22Rv1 (cell line): ENCODE measurements at regions not wholly inside any gene's neighbourhood (a gene's known extent, or its start where the extent isn't known, plus 50 kb on each side); places are given as distances from the start of the nearest gene placed in this dataset.

ENCODE experiments used
- H3K27ac ChIP-seq: fragments of 450-650 bp; 2 replicates; pipeline ENCODE4 v1.5.1; 2017
- ZFX ChIP-seq: fragments of 450-650 bp; IDR thresholded peaks from 2 replicates; pipeline ENCODE4 v1.6.1; 2017; ENCODE audit warnings: antibody characterized with exemption, borderline replicate concordance
- TF ChIP-seq, protein P1 (sequence below): fragments of 450-650 bp; IDR thresholded peaks from 2 replicates; pipeline ENCODE4 v1.5.1; 2017; ENCODE audit warnings: mild to moderate bottlenecking

DNA sequence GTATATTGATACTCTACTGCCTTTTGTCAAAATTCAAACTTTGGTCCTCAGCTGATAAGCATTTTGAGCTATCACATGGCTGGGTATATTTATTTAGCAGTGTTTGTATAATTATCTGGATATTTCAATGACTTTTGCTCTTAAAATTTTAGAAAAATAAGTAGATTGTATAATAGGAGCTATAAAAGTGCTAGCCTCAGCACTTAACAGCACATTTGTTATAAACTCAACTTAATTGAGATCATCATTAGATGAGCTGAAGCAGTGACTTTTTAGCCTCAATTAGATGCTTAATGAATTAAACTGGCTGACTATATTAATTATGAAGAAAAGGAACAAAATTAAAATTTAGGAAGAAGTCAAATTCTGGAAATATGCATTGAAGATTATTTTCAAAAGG is 429.9 kb downstream of the DYNC2H1 start:
- no peak overlapping the region for H3K27ac ChIP-seq
- TF ChIP-seq ZFX, result no peak
- TF ChIP-seq, protein P1, sequence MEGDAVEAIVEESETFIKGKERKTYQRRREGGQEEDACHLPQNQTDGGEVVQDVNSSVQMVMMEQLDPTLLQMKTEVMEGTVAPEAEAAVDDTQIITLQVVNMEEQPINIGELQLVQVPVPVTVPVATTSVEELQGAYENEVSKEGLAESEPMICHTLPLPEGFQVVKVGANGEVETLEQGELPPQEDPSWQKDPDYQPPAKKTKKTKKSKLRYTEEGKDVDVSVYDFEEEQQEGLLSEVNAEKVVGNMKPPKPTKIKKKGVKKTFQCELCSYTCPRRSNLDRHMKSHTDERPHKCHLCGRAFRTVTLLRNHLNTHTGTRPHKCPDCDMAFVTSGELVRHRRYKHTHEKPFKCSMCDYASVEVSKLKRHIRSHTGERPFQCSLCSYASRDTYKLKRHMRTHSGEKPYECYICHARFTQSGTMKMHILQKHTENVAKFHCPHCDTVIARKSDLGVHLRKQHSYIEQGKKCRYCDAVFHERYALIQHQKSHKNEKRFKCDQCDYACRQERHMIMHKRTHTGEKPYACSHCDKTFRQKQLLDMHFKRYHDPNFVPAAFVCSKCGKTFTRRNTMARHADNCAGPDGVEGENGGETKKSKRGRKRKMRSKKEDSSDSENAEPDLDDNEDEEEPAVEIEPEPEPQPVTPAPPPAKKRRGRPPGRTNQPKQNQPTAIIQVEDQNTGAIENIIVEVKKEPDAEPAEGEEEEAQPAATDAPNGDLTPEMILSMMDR, result no peak

DNA sequence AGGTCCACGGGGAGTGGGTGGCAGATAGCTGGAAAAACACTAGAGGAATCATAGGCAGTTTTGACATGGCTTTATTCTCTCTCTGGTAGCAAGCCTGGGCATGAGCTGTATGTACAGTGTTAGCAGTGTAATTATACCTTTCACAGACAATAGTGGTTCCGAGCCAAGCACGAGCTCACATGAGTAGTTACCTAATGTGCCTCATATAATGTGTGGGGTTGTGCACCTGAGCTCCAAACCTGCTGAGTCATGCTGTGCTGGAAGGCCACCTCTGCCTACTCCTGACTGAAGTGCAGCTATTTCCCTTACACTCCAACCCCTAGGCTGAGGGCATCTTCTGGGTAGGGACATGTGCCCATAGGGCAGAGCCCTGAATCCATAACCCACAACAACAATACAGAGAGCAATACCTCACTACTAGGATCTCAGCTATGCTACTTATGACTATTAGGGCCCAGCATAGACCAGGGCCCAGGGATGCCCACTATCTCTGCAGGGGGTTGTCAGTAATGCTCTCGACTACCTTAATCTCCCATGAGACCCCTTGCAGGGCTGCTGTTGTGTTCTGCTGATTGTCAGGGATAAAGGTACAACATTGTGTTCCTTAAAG is 432.1 kb downstream of the DYNC2H1 start:
- no peak for TF ChIP-seq ZFX
- TF ChIP-seq, protein P1, result no peak
- no peak overlapping the region for H3K27ac ChIP-seq

DNA sequence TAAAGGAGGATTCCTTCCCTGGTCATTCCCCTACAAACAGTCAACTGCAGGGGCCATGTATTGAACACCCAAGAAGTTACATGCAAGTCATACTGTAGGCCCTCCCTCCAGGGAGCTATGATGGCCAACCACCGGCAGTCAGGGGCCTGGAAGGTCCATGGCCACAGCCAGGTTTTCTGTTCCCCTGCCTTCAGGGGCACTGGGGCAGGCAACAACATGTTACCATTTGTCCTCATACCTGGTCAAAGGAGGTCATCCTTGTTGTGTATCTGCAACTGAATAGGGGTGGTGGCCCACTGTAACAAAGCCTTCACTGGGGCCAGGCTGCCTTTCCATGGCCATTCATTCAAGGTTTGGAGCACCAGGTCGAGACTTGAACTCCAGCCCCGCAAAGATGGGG is 433.6 kb downstream of the DYNC2H1 start:
- TF ChIP-seq, protein P1, result no peak
- no peak for TF ChIP-seq ZFX
- H3K27ac ChIP-seq, result no peak overlapping the region

DNA sequence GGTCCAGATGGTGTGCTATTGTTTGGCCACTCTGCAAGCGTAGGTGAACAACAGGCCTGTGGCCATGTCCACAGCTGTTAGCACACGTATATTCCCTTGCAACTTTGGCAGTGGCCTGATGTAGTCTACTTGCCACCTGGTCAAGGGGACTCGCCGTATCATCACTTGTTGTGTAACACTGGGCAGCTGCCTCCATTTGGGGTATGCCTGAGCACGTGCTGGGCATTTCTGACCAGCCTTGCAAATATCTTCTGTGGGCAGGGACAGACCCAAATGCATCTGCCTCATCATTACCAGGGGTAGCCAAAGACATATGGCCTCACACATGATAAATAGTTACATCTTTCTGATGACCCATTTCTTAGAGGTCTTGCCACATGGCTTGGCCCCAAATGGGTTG is 434.2 kb downstream of the DYNC2H1 start:
- no peak for TF ChIP-seq ZFX
- TF ChIP-seq, protein P1, result no peak
- H3K27ac ChIP-seq, result no peak overlapping the region

DNA sequence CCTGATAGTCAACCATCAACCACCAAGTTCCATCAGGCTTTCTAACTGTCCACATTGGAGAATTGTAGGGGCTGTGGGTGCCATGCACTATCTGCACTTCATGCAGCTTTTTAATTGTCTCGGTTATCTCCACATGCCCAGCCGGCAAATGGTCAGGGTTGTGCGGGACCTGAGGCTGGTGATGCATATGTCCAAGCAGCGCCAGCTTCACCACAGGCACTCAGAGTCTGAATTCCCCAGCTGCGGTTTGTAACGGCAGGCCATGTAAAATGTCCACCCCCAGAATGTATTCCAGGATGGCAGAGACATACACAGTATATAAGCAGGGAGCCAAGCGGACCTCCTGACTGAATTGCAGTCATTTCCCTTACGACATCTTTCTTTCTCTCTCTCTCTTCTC is 435.6 kb downstream of the DYNC2H1 start:
- no peak overlapping the region for H3K27ac ChIP-seq
- TF ChIP-seq, protein P1, result no peak
- TF ChIP-seq ZFX, result no peak

DNA sequence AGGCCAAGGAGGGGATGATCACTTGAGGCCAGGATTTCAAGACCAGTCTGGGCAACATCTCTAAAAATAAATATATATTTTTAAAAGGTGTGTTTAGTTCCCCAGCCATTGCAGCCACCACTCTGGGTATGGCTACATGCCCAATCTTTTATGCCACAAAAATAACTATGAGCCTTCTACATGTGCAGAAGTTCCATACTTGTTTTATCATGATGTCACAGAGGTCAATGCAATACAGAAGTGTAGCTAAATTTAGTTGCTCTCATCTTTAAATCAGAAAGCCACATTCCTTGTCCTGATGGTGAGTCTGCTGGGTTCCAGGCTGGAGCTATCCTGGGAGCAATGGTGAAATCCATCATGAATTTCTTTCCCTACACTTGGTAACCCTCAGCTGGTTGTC is 436.3 kb downstream of the DYNC2H1 start:
- TF ChIP-seq, protein P1, result no peak
- no peak for TF ChIP-seq ZFX
- no peak overlapping the region for H3K27ac ChIP-seq

DNA sequence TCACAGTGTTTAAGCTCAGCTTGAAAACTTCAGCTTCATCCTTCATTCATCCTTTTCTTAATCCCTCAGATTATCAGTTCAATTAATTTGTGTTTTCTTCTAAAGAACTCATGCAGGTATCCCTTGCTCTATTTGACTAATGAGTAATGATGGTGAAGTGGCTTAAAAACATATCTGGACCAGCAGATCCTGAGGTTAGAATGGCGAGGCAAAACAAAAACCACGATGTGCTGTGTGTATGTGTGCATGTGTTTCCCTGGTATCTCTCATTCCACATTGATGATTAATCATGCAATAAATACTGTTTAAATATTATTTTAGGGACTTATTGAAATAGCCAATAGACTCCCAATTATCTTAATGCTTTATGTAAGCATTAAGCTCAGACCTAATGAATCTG is 437.0 kb downstream of the DYNC2H1 start:
- TF ChIP-seq, protein P1, result no peak
- no peak for TF ChIP-seq ZFX

More for the DNA sequence above, 437.0 kb downstream of the DYNC2H1 start:
- no peak overlapping the region for H3K27ac ChIP-seq
